VCaP (cell line): ENCODE measurements at regions not wholly inside any gene's neighbourhood (a gene's known extent, or its start where the extent isn't known, plus 50 kb on each side); places are given as distances from the start of the nearest gene placed in this dataset.

Experiments
- H3K27ac ChIP-seq: fragments of 450-650 bp; 2 replicates; pipeline ENCODE4 v1.5.1; 2017
- CTCF ChIP-seq: fragments of 450-650 bp; conservative IDR thresholded peaks from 2 replicates; pipeline ENCODE4 v1.5.1; 2017; ENCODE audit warnings: mild to moderate bottlenecking, moderate library complexity

GRCh38 chr4:52358883-52359321 is 300.2 kb downstream of the USP46 start:
- no peak for TF ChIP-seq CTCF
- H3K27ac ChIP-seq = no peak overlapping the region

GRCh38 chr4:52366191-52366590 is 292.9 kb downstream of the USP46 start:
- no peak for TF ChIP-seq CTCF
- H3K27ac ChIP-seq = no peak overlapping the region

- H3K27ac ChIP-seq = no peak overlapping the region
- TF ChIP-seq CTCF = no peak
These were observed 292.5 kb downstream of the USP46 start for GRCh38 chr4:52366621-52367020.

GRCh38 chr4:52367282-52367830 is 291.7 kb downstream of the USP46 start:
- H3K27ac ChIP-seq = no peak overlapping the region
- no peak for TF ChIP-seq CTCF

- TF ChIP-seq CTCF = no peak
- H3K27ac ChIP-seq = no peak overlapping the region
These were observed 290.2 kb downstream of the USP46 start for GRCh38 chr4:52368895-52369294.

- no peak for TF ChIP-seq CTCF
- no peak overlapping the region for H3K27ac ChIP-seq
These were observed 289.5 kb downstream of the USP46 start for GRCh38 chr4:52369649-52370048.

- TF ChIP-seq CTCF = no peak
- no peak overlapping the region for H3K27ac ChIP-seq
These were observed 288.5 kb downstream of the USP46 start for GRCh38 chr4:52370576-52370975.

GRCh38 chr4:52371841-52372240 is 287.3 kb downstream of the USP46 start:
- H3K27ac ChIP-seq = no peak overlapping the region
- no peak for TF ChIP-seq CTCF
